Hepatic stellate cell (primary cell): ENCODE measurements at regions not wholly inside any gene's neighbourhood (a gene's known extent, or its start where the extent isn't known, plus 50 kb on each side); places are given as distances from the start of the nearest gene placed in this dataset.

Experiments used
- DNase-seq: peaks from one replicate; pipeline ENCODE4 v3.0.0; 2011; ENCODE audit warnings: low spot score

DNA sequence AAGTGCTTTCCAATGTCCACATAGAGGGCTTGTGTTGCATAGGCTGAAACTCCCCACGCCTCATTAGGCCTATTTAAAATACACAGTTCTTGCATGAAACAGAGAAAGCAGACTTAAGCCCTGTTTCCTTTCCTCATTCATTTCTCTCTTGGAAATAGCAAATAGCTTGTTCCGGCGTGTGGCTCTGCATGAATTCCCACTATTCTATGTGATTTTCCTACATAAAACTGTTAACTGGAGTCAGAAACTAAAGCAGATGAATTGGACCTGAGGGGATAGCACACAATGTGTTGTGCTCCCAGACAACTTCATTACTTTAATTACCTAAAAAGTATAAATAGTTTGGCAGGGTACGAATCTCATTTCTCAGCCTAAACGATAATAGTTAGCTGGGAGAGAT is 981.5 kb downstream of the SORCS1 start:
- no peak for DNase-seq

DNA sequence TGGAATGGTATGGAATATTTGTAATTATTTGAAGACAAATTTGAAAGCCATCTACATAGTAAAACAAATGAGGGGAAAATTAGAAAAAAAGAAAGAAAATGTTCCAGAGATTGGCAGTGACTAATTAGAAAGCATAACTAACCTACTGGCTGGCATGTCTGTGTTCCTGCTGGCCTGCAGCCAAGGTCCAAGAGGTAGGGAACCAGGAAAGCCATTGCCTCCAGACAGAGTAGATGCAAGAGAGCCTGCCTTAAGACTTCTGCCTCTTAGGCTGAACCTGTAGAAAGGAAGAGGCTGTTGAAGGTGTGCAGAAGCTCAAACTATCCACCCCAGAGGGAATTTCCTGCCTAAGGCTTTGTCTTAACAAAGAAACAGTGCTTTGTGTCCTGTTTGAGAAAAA is 982.0 kb downstream of the SORCS1 start:
- no peak for DNase-seq

DNA sequence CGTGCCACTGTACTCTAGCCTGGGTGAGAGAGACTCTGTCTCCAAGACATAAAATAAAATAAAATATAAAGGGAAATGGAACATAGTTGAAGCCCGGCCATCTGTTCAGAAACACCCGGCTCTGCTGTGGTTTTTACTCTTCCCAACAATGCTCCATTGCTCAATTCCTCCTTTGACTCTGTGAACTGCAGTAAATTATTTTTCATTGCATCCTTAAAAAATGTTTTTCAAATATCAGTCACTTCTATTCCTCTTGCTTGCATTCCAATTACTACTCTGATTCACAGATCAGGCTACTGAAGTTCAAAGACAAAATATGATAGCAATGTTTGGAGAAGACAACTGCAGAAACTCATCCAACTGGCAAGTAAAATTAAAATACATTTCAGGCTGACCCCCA is 983.0 kb downstream of the SORCS1 start:
- DNase-seq, result no peak

DNA sequence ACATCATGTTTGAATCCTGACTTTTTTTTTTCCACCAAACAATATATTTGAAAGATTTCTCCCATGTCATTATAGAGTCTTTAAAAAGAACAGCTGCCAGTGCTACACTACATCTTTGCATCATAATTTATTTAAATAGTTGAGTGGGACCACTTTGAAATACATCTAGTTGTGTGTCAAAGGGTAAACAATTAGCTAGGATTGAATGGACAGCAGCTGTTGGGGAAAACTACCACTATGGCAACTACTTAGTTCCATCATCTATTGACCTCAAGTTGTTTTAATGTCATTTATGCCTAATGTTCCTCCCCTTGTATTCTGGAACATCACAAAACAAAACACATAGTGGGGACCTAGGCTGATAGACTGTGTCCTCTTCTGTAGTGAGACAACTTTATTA is 985.1 kb downstream of the SORCS1 start:
- DNase-seq, result no peak

GRCh38 chr10:106175760-106176377 is 988.6 kb downstream of the SORCS1 start:
- DNase-seq, result no peak

GRCh38 chr10:106173838-106174237 is 990.7 kb downstream of the SORCS1 start:
- DNase-seq, result no peak

DNA sequence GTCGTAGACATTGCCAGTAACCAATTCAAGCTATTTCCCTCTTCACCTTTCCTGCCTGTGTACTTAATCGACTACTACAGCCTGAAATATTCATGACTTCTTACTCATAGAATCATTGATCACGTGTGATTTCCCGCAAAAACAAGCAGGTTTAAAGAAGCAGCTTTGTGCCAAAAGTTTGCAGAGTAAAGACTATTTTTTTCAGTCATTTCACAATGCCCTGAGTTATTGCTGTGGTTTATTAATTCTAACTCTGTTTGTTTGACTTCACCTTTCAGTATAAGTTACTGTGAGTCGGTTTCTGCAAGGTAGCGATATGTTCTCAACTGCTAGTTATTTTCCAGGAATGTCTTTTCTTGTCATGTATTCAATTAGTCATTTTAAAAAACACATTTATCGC is 995.3 kb downstream of the SORCS1 start:
- DNase-seq, result no peak

- no peak for DNase-seq
These were observed 996.6 kb downstream of the SORCS1 start for GRCh38 chr10:106167946-106168345.

DNA sequence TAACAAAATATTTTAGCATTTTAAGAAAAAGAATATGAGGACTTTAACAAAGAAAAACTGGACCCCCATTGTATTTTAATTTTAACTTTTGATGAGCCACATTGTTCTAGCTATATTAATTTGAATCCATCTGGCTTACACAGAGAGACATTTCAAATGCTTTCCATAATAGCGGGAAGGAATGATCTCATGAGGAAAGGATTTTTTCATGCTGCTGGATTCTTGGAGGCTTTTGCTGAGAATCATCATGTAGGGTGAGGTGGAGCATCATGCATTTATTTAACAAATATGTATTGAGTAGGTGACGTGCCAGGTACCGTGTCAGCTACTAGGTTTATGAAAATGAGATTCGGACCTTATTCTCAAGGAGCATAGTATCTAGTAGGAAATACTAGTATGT is 1006.3 kb downstream of the SORCS1 start:
- no peak for DNase-seq

GRCh38 chr10:106147021-106147420 is 1017.5 kb downstream of the SORCS1 start:
- DNase-seq, result no peak

DNA sequence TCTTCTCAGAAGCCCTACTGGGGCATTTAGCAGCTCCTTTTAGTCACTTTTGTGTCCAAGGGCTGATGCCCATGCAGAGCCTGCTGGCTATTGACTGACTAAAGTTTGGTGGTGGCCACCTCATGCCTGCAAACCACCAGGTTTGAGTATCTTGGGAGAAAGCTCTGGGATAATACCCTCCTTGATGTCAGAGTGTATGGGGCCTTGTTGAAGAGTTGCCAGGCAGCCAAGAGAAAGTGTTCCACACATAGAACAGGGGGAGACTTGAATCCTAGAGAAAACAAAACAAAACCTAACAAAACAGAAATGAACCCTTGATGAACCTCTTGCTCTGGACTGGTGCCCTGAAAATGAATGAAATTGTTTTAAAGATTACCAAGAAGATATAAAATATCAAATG is 1024.6 kb downstream of the SORCS1 start:
- DNase-seq, result no peak

DNA sequence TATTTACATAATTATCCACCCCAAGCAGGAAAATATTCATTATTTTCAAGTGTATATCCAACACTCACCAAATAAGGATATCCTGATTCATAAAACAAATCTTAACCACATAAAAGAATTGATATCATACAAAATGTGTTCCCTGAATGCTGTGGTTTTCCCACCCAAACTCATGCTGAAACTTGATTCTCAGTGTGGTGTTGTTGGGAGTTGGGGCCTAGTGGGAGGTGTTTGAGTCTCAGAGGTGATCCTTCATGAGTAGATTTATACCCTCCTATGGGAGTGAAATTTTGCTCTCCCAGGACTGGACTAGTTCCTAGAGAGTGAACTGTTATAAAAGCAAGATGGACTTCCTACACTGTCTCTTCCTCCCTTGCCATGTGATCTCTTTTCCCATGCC is 1028.3 kb downstream of the SORCS1 start:
- no peak for DNase-seq

GRCh38 chr10:106134326-106135000 is 1030.0 kb downstream of the SORCS1 start:
- DNase-seq, result no peak

DNA sequence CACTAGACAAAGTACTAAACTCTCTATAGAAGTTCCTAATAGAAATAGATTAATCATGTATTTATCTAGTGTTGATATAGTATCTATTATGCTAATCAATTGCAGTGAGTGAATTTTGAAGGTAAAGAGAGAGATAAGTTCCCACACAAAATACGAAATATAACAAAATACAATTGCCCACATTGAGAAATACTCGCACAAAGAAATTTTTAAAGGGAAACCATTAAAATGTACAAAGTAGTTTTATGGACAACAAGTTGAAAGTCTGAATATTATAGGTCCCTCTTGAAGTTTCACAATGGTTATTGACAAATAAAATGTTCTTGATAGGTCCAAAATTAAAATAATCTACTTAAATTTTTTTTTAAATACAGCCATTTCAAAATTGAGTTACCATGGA is 1031.1 kb downstream of the SORCS1 start:
- no peak for DNase-seq

DNA sequence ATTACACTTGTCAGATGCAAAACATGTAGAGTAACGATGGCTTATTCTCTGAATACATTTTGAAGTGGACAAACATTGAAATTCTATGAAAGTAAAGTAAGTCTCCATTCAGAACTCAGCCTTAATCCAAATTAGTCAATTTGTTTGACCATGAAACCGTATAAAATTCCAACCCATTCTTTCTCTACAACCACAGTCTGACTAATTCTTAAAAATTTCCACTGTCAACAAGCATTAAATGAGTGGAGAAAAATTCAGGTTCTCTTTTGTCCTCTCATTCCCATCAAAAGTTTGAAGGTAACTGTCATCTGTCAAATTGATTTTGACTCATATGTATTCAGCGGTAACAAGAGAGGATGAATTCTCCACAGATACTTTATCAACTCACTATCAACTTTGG is 1031.5 kb downstream of the SORCS1 start:
- DNase-seq, result no peak

DNA sequence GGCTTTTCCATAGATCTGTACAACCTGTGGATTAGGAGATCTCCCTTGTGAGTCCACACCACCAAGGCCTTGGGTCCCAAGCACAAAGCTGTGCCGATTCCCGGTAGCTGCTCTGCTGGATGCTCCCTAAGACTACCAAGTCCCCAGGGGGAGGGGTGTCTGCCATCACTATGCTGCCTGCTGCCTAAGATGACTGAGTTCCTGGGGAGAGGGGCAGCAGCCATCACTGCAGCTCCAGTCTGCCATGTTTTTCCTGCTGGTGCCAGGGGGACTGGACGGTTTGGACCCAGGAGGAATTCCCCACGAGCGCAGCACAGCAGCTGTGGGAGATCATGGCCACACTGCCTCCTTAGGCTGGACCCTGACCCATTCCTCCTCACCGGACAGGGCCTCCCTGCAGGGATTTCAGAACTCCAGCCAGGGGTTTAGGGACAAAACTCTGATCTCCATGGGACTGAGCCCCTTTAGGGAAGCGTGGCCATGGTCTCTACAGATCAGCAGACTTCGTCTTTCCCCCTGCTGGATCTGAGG is 1049.8 kb downstream of the SORCS1 start:
- DNase-seq, result no peak

DNA sequence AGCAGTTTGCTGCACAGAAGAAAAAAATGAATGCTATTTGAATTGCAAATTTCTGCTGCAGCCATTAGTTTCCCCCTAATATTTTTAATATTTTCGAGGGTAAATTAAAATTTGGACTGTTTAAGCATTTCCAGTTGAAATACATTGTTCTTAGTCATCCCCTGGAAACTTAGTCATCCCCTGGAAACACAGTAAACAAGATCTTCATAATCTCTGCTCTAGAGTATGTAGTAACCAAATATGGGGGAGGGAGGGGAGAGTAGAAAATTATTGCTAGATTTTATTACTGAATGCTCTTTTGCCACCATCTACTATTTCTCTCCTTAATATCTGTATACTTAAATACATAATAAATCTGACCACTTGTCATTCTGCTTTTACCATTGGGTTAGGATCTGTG is 1053.3 kb downstream of the SORCS1 start:
- DNase-seq, result no peak

GRCh38 chr10:106107706-106108105 is 1056.8 kb downstream of the SORCS1 start:
- no peak for DNase-seq

DNA sequence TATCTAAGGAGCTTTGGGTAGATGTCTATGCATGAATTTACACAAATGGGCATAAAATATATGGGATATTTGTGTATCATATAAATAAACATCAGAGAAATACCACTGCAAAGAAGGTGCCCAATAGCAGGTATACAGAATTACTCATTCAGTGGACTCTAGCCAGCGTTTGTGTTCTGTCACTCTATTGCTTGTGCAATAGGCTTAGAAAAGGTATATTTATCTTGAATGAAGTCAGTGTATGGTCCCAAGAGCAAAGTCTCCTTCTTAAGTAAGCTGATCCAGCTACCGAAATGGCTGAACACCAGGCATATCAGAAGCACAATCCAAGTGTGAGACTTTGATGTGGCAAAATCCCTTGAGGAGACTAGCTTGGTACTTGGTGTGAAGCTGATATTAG is 1058.4 kb downstream of the SORCS1 start:
- DNase-seq, result no peak

DNA sequence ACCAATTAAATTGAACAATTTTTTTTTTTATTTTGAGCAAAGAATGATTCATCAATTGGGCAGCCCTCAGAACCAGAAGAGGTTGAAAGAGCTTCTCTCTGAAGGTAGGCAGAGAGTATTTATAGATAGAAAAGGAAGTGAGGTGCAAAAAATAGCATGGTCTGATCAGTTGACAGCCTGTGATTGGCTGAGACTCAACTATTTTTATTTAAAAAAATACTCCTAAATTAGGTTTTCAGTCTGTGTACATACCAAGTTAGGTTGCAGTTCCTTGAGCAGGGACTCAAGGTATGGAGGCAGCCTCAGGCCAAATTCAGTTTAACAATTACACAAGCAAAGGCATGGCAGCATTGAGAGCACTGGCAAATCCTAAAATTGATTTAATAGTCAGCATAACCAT is 1074.7 kb downstream of the SORCS1 start:
- no peak for DNase-seq

DNA sequence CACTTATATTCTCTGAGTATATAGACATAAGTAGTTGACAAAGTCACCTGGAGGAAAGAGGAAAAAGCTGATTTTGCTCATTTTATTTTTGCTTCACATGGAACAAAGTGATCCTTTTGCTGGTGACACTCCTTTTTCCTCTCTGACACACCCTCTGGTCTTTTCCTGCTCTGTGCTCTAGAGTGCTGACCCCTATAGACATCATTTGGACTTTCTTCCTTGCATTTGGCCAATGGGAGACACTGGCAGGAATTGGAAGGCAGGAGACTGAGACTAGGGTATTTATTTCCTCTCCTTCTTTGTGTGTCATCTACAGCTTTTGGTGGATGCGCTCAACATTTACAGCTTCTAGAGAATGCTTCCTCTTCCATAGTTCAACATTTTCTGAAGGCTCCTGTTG is 1078.1 kb downstream of the SORCS1 start:
- no peak for DNase-seq

DNA sequence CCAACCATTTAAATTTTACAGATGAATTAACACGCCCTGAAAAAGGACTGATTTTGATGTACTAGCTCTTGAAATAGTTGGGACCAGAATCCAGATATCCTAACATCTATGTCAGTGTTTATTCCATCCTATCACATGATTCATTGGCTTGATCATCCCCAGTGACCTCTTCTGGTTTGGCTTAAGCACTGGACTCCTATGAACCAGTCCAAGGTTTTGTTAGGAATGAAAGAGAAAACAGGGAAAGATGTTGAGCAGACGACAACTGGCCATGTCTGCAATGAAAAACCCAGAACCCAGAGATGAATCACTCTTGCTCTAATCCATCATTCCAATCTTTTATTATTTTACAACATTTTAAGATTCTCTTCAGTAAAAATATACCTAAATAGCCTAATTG is 1080.9 kb downstream of the SORCS1 start:
- no peak for DNase-seq

GRCh38 chr10:106082865-106083264 is 1081.6 kb downstream of the SORCS1 start:
- DNase-seq, result no peak
